ENCODE measurements at regions not wholly inside any gene's neighbourhood (a gene's known extent, or its start where the extent isn't known, plus 50 kb on each side); places are given as distances from the start of the nearest gene placed in this dataset.

GRCh38 chr1:221832617-221833016, 90.7 kb upstream of the DUSP10 start:
- DNase-seq = no peak

DNA sequence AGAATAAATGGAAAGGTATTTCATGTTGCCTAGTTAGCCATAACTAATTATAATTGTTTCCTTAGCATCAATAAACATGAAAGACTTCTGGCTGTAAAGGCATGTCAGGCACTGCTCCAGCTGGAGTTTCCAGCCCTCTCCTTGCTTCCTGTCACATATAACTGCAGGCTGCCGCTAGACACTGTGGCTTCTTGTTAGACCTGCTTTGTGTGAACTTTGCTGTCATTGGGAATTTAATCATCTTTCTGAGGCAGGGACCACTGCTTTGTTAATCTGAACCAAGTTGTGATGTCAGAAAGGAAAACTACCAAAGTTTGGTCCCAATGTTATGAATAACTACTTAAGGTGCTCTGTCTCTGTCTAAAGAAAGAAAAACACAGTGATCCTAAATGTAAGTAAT, 90.3 kb upstream of the DUSP10 start:
- DNase-seq = no peak

DNA sequence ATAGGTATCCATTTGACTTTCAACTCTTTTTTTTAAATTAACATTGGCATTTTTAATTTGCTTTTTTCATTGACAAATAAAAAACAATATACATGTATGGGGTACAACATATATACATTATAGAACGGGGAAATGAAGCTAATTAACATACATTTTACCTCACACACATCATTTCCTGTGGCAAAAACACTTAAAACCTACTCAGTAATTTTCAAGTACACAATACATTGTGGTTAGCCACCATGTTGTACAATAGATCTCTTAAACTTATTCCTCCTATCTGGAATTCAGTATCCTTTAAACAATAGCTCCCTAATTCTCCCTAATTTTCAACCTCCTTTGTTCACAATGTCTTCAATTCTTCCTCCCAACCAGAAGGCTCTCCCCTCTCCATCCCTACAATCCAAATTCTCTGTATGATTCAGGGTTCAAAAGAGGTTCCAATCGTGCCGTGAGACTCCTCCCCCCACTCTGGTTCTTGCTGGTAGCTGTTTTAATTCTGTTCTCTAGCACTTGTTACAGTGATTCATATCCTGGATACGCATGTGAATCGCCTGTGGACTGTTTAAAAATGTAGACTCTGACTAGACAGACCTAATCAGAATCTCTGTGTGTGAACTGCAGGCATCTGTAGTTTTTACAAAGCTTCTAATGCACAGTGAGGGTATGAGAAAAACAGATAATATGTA, 87.6 kb upstream of the DUSP10 start:
- DNase-seq = no peak

DNA sequence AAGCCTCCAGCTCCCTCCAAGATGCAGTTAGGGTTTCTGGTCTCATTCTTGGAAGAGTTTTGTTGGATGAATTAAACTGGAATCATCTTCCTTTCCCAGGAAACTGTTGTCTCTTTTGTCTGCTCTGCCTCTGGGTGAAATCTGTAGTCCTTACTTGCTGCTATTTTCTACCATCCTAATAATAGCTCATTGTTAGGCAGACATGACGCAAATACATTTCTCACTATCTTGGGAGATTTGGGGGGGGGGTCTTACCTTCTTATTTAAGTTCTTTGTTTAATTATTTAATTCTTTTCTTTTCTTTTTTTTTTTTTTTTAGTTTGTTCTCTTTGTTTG, 85.4 kb upstream of the DUSP10 start:
- DNase-seq = no peak

DNA sequence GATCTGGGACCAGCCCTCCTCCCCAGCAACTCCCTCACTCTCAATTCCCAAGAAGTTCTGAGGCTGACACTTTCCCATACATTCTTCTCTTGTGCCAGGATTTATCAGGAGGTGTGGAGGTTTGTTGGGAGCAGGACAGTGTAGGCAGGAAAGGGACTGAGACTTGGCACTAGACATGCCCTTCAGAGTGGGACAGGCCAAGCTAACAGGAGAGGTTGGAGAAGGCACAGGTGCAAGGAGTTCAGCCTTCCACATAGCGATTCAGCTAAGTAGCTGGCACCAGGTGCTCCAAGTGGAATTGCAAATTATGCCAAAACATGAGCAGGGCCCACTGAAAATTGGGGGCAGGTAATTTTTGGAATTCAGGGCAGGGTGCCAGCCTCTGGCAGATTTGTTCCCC, 83.0 kb upstream of the DUSP10 start:
- no peak for DNase-seq

GRCh38 chr1:221824025-221824424, 82.1 kb upstream of the DUSP10 start:
- DNase-seq = no peak

DNA sequence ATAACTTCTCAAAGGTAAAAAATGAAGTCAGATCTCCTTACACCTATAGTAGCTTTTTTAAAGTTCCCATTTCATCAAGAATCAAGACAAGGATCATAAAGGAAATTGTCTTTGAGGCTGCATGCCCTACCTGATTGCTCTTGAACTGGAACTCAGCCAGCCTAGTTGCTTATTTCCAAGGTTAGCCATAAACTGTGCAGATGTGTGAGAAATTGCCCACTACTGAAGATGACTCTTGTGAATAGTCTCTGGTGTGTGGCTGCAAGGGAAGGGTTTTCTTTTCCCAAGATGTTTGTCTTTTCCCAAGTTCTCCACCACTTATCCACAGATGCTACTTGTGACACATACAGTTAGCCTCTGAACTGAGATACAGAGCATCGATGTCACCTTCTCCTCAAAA, 81.7 kb upstream of the DUSP10 start:
- DNase-seq = no peak

DNA sequence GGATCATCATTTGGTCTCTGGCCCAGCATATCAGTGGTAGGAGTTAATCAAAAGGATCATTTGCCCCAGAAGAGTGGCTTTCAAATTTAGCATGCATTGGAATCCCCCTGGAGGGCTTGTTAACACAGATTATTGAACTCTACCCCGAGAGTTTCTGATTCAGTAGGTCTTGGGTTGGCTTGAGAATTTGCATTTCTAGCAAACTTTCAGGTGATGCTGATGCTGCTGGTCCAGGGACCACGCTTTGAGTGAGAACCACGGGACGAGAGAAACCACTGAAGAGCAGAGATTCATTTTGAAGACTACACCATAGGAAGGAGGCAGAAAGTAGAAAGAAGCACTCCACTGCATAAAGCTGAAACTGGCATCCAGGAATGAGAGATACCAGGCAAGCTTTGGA, 81.3 kb upstream of the DUSP10 start:
- DNase-seq = no peak

GRCh38 chr1:221822591-221822990, 80.7 kb upstream of the DUSP10 start:
- DNase-seq = no peak

DNA sequence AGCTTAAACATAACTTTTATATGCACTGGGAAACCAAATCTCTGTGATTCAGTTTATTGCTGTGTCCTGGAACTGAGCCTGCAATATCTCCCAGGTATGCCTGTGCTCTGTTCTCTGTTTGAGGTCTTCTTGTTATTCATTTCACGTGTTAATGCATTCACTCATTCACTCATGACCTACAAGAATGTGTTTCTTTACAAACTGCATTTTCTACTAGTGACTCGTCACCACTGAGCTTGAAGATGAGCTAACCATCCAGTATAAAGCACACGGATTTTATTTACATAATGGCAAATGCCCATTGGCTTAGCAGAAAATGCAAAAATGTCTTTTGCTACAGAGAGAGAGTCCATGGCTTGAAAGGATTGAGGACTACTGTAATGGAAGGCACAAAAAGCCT, 75.0 kb upstream of the DUSP10 start:
- DNase-seq = no peak

- no peak for DNase-seq
Measured at GRCh38 chr1:221815660-221816059, 73.8 kb upstream of the DUSP10 start.

DNA sequence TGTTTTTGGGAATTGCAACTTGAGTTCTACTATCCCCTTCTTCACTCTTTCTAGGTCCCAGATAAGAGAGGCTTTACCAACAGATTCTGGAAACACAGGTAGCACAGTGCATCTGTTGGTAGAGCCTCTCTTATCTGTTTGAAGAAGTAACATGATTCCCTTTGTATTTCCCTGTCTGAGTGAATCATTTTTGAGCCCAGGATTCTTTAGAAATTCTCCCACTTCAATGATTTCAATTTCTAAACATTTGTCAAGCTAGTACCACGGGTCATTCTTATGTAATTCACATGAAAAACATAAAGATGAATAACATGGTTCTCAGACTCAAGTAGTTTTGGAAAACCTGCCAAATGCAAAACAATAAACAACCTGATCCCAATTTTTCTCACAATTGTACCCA, 72.0 kb upstream of the DUSP10 start:
- DNase-seq = no peak

DNA sequence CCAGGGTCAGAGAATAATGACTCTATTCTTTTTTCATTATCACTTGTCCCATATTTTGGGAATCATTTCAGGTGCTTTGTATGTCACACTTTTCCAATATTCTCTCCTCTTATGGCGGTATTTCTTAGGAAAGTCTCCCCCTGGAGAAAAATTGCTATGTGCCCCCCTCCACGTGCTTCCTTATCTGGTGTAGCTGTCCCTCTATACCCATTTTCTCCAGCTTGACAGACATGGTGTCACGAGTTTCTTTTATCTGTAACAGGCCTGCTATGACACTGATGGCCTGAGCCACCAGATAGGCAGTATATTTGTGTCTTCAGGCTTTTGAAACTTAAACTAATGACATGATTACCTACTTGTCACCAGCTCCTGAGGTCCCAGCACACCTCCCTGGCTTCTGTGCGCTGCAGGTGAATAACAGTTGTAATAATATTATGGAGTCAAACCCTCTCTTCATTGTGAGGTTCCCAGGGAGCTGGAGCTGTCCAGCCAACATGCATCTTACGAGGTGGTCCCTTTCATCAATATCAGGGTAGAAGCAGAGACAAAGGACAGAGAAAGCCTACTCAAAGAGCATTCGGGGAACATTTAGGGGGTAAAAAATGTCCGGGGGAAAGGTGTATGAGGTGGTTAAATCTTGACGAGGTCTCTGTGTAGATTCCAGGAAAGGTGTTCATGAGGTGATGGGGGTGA, 71.2 kb upstream of the DUSP10 start:
- no peak for DNase-seq

DNA sequence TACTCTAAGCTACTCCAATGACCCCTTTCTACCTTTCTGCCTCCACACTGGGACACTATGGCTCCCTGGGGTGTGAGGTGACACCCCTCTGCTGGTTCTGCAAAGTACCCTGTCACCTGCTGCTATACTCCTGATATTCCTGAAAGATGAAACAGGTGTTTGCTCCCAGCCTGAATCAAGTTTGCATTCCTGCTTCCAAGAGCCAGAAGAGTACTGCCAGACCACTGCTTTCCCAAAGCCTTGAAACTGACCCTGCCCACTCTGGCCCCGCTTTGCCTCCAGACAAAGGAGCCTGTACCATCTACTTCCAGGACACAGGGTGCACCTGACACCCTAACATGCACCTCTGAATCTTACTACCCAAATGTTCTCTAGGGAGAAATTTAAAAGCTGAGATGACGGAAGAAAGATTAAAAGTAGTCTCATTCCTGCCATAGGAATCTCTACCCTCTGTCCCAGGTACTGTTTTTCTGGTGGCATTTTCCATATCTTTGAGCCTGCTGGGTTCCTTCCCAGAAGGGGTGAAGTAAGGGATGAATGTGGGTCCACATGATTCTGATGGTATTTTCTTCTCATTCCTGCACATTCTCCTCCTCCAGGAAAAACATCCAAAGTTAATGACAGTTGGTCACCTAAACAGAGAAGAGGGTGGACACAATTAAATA, 70.3 kb upstream of the DUSP10 start:
- no peak for DNase-seq

DNA sequence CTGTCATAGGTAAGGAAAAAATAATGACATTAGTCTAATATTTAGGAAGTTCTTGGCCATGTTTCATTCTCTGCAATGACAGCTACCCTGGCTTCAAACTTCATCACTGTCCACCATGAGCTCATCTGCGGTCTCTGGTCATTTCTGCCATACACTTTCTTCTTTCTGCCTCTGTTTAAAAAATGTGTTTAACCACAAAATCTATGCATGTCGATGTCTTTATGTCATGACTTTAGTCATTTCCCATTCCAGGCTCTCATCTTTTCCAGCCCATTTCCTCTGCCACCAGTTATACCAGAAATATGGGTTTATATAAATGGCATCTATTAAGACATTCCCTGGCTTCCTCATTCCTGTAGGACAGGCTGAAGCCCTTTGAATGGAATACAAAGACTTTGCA, 68.5 kb upstream of the DUSP10 start:
- no peak for DNase-seq

DNA sequence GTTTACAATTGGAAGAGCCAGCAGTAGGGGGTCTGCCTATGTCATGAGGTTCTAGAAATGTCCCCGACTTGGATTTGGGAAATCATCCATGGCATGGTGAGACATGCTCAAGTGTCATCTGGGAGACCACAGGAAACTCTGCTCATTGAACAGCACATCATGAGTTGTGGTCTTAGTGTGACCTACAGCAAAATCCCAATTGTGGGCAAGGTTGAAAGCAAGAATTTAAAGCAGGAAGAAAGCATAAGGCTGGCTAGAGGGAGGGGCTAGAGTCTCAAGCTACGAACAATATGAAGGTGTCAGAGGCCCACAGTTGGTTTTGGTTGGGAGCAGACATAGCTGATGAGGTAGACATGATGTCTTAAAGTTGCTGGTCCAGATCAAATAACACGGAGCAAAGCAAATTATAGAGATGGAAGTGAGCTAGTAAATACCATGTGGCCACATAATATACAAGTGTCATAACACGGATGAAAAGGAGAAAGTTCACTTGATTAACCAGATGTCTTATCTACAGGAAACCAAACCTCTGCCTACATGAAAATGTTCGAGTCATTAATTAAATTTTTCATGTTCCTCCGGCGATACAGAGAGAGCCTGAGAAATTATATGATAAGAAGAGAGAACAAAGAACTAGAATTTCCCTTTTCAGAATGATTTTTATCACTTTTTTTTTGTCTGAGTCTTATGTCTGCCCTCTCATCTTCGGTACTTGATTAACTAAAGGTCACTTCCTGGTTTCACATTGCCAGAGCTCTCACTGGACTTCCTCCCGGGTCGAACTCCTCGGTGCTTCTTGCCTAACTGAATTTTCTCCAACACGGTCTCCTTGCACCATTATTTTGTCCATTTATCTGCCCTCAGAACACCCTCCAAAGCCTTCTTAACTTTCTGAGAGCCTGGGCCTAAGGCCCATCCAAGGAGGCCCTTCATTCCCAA, 67.5 kb upstream of the DUSP10 start:
- no peak for DNase-seq

DNA sequence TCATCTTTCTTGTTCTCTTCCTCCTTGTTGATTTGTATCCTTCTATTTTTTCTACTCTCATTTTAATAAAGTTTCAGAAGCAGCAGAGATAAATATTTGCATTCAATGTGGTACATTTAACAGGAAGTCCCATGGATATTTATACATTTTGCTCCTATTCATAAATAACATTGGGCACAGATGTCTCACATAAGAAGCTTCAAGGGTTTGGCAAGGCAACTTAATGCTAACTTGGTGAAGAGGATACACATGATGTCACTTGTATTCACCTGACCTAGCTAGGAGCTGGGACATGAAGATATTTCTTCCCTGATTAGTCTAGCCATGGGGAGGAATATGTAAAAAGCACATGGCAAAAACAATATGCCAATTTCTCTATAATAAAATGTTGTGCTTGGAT, 65.1 kb upstream of the DUSP10 start:
- DNase-seq = no peak

DNA sequence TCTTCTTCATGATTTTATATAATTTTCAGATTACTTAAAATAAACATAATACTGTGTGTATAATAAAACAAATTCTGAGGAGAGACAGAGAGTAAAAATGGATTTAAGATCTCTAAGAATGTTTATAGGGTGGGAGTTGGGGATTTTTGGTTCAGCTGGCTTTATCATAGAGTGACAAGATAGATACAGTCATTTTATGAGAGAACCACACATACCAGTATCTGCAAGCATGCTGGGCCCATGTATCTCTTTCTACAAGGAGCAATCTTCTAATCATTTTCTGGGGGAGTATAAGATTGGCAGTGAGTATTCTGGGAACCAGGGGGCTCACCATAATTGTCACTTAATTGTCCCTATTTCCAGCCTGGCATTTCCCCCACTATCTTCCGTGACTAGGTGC, 64.3 kb upstream of the DUSP10 start:
- DNase-seq = no peak

GRCh38 chr1:221805121-221805520, 63.2 kb upstream of the DUSP10 start:
- DNase-seq = no peak

- DNase-seq = no peak
Measured at GRCh38 chr1:221804303-221804702, 62.4 kb upstream of the DUSP10 start.

- no peak for DNase-seq
Measured at GRCh38 chr1:221801773-221802516, 60.1 kb upstream of the DUSP10 start.

DNA sequence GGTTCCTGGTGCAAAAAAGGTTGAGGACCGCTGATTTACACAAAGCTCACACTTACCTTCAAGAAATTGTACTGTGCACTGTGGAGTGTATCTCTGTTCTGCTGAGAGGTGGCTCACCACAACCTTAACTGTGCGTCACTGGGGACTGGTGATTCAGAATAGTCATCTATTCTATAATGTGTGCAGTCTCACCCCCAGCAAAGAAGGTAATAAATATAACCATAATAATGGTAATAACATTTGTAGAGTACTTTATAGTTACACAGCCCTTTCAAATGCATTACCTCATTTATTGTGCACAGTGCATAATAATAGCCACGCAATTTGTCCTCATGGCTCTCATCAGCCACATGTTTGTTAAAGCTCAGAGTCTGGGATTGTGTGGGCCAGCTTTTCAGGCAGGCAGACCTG, 59.4 kb upstream of the DUSP10 start:
- no peak for DNase-seq

GRCh38 chr1:221800831-221801230, 58.9 kb upstream of the DUSP10 start:
- no peak for DNase-seq
